ENCODE measurements at regions not wholly inside any gene's neighbourhood (a gene's known extent, or its start where the extent isn't known, plus 50 kb on each side); places are given as distances from the start of the nearest gene placed in this dataset.

DNA sequence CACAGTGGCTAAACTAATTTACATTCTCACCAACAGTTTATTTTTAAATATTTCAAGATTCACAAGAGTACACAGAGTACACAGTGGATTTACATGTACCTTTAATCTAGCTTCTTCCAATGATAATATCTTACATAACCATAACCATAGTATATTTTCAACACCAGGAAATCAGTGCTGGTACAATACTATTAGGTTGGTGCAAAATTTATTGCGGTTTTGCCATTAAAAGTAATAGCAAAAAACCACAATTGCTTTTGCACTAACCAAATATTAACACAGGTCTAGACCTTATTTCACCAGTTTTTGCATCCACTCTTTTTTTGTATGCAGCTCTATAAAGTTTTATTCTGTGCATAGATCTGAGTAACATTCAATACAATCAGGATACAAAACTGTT, 163.0 kb downstream of the SCG2 start:
- TF ChIP-seq JUND (CRISPR knock-in tag; IDR thresholded peaks at IDR 0.05), result no peak
- TF ChIP-seq, protein P1, sequence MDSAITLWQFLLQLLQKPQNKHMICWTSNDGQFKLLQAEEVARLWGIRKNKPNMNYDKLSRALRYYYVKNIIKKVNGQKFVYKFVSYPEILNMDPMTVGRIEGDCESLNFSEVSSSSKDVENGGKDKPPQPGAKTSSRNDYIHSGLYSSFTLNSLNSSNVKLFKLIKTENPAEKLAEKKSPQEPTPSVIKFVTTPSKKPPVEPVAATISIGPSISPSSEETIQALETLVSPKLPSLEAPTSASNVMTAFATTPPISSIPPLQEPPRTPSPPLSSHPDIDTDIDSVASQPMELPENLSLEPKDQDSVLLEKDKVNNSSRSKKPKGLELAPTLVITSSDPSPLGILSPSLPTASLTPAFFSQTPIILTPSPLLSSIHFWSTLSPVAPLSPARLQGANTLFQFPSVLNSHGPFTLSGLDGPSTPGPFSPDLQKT (CRISPR knock-in tag; IDR thresholded peaks at IDR 0.05; ENCODE audit: borderline replicate concordance), result no peak

All from HepG2 (cell line).